SU-DHL-6 (cell line): ENCODE measurements at regions not wholly inside any gene's neighbourhood (a gene's known extent, or its start where the extent isn't known, plus 50 kb on each side); places are given as distances from the start of the nearest gene placed in this dataset.

Experiments used
- H2AFZ ChIP-seq: fragments of 200-600 bp; sonication (generic); 2 replicates; pipeline ENCODE4 v1.6.1; 2014; ENCODE audit warnings: low read depth, mild to moderate bottlenecking, moderate library complexity, mixed read lengths, antibody characterized with exemption, low read length; ENCODE audit not compliant: severe bottlenecking
- H3F3A ChIP-seq: fragments of 200-600 bp; shearing (Covaris generic); 2 replicates; pipeline ENCODE4 v1.6.0; 2016; ENCODE audit warnings: antibody characterized with exemption, mild to moderate bottlenecking; ENCODE audit not compliant: insufficient read depth
- H3K27ac ChIP-seq: fragments of 200-600 bp; sonication (generic); 2 replicates; pipeline ENCODE4 v1.5.1; 2016; ENCODE audit warnings: low read depth, mild to moderate bottlenecking, low read length, moderate library complexity, mixed read lengths
- H3K27me3 ChIP-seq: fragments of 200-600 bp; sonication (generic), shearing (Covaris generic); 2 replicates; pipeline ENCODE4 v1.6.0; 2014; ENCODE audit warnings: mild to moderate bottlenecking, low read length
- H3K36me3 ChIP-seq: fragments of 200-600 bp; sonication (generic); 2 replicates; pipeline ENCODE4 v1.6.1; 2014; ENCODE audit warnings: mild to moderate bottlenecking, low read length, mixed read lengths
- H3K4me2 ChIP-seq: fragments of 300-600, 200-600 bp; shearing (Covaris generic), sonication (generic); 2 replicates; pipeline ENCODE4 v1.6.0; 2014; ENCODE audit warnings: low read length, low read depth, mild to moderate bottlenecking; ENCODE audit not compliant: poor library complexity, severe bottlenecking
- H3K4me3 ChIP-seq: fragments of 200-600 bp; sonication (generic); 2 replicates; pipeline ENCODE4 v1.5.1; 2014; ENCODE audit warnings: antibody characterized with exemption, low read length, mild to moderate bottlenecking, mixed read lengths; ENCODE audit not compliant: insufficient read depth, poor library complexity, severe bottlenecking
- H3K79me2 ChIP-seq: fragments of 200-600 bp; sonication (generic); 2 replicates; pipeline ENCODE4 v1.6.1; 2014; ENCODE audit warnings: mild to moderate bottlenecking, low read length, moderate library complexity; ENCODE audit not compliant: insufficient read depth
- H3K9ac ChIP-seq: fragments of 200-600 bp; sonication (generic); 2 replicates; pipeline ENCODE4 v1.7.0; 2014; ENCODE audit warnings: mild to moderate bottlenecking, low read length
- H3K9me2 ChIP-seq: fragments of 200-600 bp; sonication (generic); replicated peaks from 2 replicates; pipeline ENCODE4 v1.6.1; 2014; ENCODE audit warnings: low read length; ENCODE audit not compliant: insufficient read depth
- H3K9me3 ChIP-seq: fragments of 200-600 bp; sonication (generic); 2 replicates; pipeline ENCODE4 v1.6.1; 2014; ENCODE audit warnings: low read length, mixed read lengths; ENCODE audit not compliant: insufficient read depth
- H4K20me1 ChIP-seq: fragments of 200-600 bp; sonication (generic); 2 replicates; pipeline ENCODE4 v1.6.1; 2014; ENCODE audit warnings: low read depth, mild to moderate bottlenecking, antibody characterized with exemption, low read length, moderate library complexity, mixed read lengths
- CTCF ChIP-seq: fragments of 200-600 bp; sonication (generic); IDR thresholded peaks from one replicate; pipeline ENCODE4 v1.5.1; 2017; ENCODE audit warnings: antibody characterized with exemption, mild to moderate bottlenecking, low read length, moderate library complexity; ENCODE audit not compliant: insufficient read depth, poor library complexity, severe bottlenecking
- EZH2phosphoT487 ChIP-seq: fragments of 200-600 bp; sonication (generic), shearing (Covaris generic); conservative IDR thresholded peaks from 2 replicates; pipeline ENCODE4 v1.6.1; 2018; ENCODE audit warnings: mild to moderate bottlenecking, antibody characterized with exemption, low read length, moderate library complexity, mixed read lengths

DNA sequence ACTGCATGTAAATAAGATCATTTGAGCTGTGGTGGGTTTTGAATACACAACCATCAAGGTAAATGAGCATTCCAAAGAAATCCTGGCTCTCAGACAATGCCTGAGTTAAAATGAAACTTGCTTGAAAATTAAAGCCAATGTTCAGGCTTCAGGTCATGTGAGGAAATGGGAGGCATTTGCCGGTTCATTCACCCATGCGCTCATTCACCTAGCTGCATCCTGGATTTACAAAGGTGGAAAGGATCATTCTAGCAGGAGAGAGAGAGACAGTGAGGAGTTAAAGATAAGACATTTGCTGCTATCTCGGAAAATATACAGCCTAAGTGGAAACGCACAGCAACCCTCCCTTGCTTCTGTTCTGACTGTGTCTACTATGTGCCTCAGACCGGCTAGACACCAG, 143.8 kb upstream of the KLF4 start:
- Histone ChIP-seq H3K79me2 (no peaks in the 10 kb centered on the region), H3K9me2 (no peaks in the 10 kb centered on the region), H3K36me3 (no peaks in the 10 kb centered on the region), H3K4me2 (no peak overlapping the region), H3K9me3 (no peaks in the 10 kb centered on the region), H3K4me3 (no peak overlapping the region), H3K27ac (no peak overlapping the region), H3K9ac (no peak overlapping the region), H3F3A (no peaks in the 10 kb centered on the region), H2AFZ (no peak overlapping the region), H3K27me3 (no peaks in the 10 kb centered on the region), H4K20me1 (no peaks in the 10 kb centered on the region)
- no peak for TF ChIP-seq CTCF
- no peak for TF ChIP-seq EZH2phosphoT487

GRCh38 chr9:107632661-107633060, 143.1 kb upstream of the KLF4 start:
- no peak for TF ChIP-seq EZH2phosphoT487
- TF ChIP-seq CTCF, result no peak
- H3K9ac ChIP-seq, result no peak overlapping the region
- H3K27me3 ChIP-seq, result no peaks in the 10 kb centered on the region
- no peaks in the 10 kb centered on the region for H3K9me2 ChIP-seq
- no peaks in the 10 kb centered on the region for H3K36me3 ChIP-seq
- H2AFZ ChIP-seq, result no peak overlapping the region
- H3K4me2 ChIP-seq, result no peak overlapping the region
- no peaks in the 10 kb centered on the region for H3F3A ChIP-seq
- no peaks in the 10 kb centered on the region for H3K9me3 ChIP-seq
- no peaks in the 10 kb centered on the region for H3K79me2 ChIP-seq
- H3K27ac ChIP-seq, result no peak overlapping the region
- no peak overlapping the region for H3K4me3 ChIP-seq
- H4K20me1 ChIP-seq, result no peaks in the 10 kb centered on the region

DNA sequence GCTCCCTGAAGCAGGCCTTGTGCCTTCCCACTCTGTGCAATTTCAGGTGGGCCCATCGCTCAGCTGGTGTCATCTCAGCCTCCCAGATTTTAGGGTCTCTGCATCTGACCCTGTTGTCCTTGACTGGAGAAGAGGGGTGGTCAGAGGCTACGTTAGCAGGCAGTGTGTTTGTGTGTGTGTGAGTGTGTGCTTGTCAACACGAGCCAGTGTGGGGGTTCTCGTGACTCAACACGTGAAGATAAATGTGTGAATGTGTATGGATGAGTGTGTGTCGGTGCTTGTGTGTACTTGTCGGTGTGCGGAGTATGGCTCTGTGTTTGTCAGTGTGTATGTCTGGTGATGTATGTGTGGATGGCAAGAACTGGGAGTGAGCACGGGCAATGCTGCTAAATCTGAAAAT, 142.6 kb upstream of the KLF4 start:
- Histone ChIP-seq H4K20me1 (no peaks in the 10 kb centered on the region), H3K27me3 (no peaks in the 10 kb centered on the region), H3K79me2 (no peaks in the 10 kb centered on the region), H3F3A (no peaks in the 10 kb centered on the region), H3K9me2 (no peaks in the 10 kb centered on the region), H3K27ac (no peak overlapping the region), H3K4me3 (no peak overlapping the region), H3K36me3 (no peaks in the 10 kb centered on the region), H3K4me2 (no peak overlapping the region), H2AFZ (no peak overlapping the region), H3K9ac (no peak overlapping the region), H3K9me3 (no peaks in the 10 kb centered on the region)
- TF ChIP-seq CTCF (no peak), EZH2phosphoT487 (no peak)

GRCh38 chr9:107631788-107632187, 142.2 kb upstream of the KLF4 start:
- Histone ChIP-seq H2AFZ (no peak overlapping the region), H3K4me2 (no peak overlapping the region)
- TF ChIP-seq EZH2phosphoT487 (no peak), CTCF (no peak)

More at GRCh38 chr9:107631788-107632187, 142.2 kb upstream of the KLF4 start:
- H3K27me3 ChIP-seq, result no peaks in the 10 kb centered on the region
- H3K79me2 ChIP-seq, result no peaks in the 10 kb centered on the region
- no peak overlapping the region for H3K4me3 ChIP-seq
- no peaks in the 10 kb centered on the region for H4K20me1 ChIP-seq
- H3K9ac ChIP-seq, result no peak overlapping the region
- no peaks in the 10 kb centered on the region for H3K9me3 ChIP-seq
- H3F3A ChIP-seq, result no peaks in the 10 kb centered on the region
- H3K36me3 ChIP-seq, result no peaks in the 10 kb centered on the region
- H3K9me2 ChIP-seq, result no peaks in the 10 kb centered on the region
- H3K27ac ChIP-seq, result no peak overlapping the region
